RWPE2 (cell line): ENCODE measurements at regions not wholly inside any gene's neighbourhood (a gene's known extent, or its start where the extent isn't known, plus 50 kb on each side); places are given as distances from the start of the nearest gene placed in this dataset.

Experiments
- ATAC-seq: fragments of 200-7000 bp; cut with Tn5 transposase; 3 replicates; pipeline ENCODE4 v1.9.1; 2021; ENCODE audit warnings: low read depth
- DNase-seq: peaks from one replicate; pipeline ENCODE4 v3.0.0-alpha.2; 2020; ENCODE audit warnings: low spot score
- H3K27ac ChIP-seq: fragments of 450-650 bp; 2 replicates; pipeline ENCODE4 v1.5.1; 2017; ENCODE audit warnings: mild to moderate bottlenecking; ENCODE audit not compliant: poor library complexity, severe bottlenecking
- H3K27me3 ChIP-seq: fragments of 250-450 bp; sonication (Bioruptor Pico); 2 replicates; pipeline ENCODE4 v1.5.1; 2021; ENCODE audit warnings: mild to moderate bottlenecking, moderate library complexity; ENCODE audit not compliant: insufficient read depth, poor library complexity, severe bottlenecking
- H3K36me3 ChIP-seq: fragments of 250-450 bp; sonication (Bioruptor Pico); 2 replicates; pipeline ENCODE4 v1.5.1; 2020; ENCODE audit warnings: low read depth, mild to moderate bottlenecking, moderate library complexity
- H3K4me1 ChIP-seq: fragments of 250-450 bp; sonication (Bioruptor Pico); 2 replicates; pipeline ENCODE4 v1.5.1; 2021; ENCODE audit warnings: mild to moderate bottlenecking, moderate library complexity; ENCODE audit not compliant: insufficient read depth, poor library complexity, severe bottlenecking
- H3K4me3 ChIP-seq: fragments of 250-450 bp; sonication (Bioruptor Pico); 2 replicates; pipeline ENCODE4 v1.5.1; 2021; ENCODE audit warnings: mild to moderate bottlenecking, moderate library complexity; ENCODE audit not compliant: severe bottlenecking
- H3K9me3 ChIP-seq: fragments of 250-450 bp; sonication (Bioruptor Pico); 2 replicates; pipeline ENCODE4 v1.5.1; 2021; ENCODE audit warnings: mild to moderate bottlenecking, moderate library complexity; ENCODE audit not compliant: severe bottlenecking
- TF ChIP-seq, protein P1 (sequence below): fragments of 450-650 bp; IDR thresholded peaks from one replicate; pipeline ENCODE4 v1.5.1; 2017; ENCODE audit warnings: mild to moderate bottlenecking, moderate library complexity; ENCODE audit not compliant: poor library complexity, severe bottlenecking

DNA sequence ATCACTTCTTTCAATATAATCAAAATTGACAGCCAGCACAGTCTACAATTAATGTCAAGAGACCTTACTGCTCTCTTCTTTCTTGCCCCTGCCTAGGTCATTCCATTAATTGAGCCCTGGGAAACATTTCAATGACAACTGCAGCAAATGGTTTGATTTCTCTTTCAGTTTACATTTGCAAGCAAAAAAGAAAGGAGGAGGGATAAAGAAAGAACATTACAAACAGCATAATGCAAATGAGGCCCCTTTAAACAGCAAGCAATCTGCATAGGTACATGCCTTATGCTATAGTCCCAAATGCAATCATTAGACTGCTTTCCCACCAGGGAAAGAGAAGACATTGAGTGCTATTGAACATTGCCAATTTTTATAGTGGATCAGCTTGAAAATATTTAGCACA, 655.0 kb upstream of the CDH2 start:
- H3K4me3 ChIP-seq = no peak overlapping the region
- ATAC-seq (no peak), DNase-seq (no peak)
- no peaks in the 10 kb centered on the region for H3K9me3 ChIP-seq
- H3K4me1 ChIP-seq = peaks cover 9% of the 10 kb centered on the region
- H3K27ac ChIP-seq = no peak overlapping the region
- no peaks in the 10 kb centered on the region for H3K36me3 ChIP-seq
- TF ChIP-seq, protein P1, sequence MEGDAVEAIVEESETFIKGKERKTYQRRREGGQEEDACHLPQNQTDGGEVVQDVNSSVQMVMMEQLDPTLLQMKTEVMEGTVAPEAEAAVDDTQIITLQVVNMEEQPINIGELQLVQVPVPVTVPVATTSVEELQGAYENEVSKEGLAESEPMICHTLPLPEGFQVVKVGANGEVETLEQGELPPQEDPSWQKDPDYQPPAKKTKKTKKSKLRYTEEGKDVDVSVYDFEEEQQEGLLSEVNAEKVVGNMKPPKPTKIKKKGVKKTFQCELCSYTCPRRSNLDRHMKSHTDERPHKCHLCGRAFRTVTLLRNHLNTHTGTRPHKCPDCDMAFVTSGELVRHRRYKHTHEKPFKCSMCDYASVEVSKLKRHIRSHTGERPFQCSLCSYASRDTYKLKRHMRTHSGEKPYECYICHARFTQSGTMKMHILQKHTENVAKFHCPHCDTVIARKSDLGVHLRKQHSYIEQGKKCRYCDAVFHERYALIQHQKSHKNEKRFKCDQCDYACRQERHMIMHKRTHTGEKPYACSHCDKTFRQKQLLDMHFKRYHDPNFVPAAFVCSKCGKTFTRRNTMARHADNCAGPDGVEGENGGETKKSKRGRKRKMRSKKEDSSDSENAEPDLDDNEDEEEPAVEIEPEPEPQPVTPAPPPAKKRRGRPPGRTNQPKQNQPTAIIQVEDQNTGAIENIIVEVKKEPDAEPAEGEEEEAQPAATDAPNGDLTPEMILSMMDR = no peak
- no peaks in the 10 kb centered on the region for H3K27me3 ChIP-seq

DNA sequence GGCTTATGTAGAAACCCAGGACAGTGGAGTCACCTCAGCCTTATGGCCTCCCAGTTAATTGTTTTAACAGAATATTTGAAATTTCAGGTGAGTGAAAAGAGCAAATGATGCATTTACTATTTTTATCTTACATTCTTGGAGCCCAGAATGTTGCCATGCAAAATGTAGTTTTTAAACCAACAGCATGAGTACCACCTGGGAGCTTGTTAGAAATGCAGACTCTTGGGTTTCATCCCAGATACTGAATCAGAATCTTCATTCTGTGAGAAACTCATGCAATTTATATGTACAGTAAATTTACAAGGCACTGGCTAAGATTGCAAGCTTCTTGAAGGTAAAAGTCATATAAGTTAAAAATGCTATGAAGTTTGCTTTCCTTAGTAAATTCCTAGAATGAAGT, 654.5 kb upstream of the CDH2 start:
- DNase-seq (no peak), ATAC-seq (no peak)
- H3K9me3 ChIP-seq = no peaks in the 10 kb centered on the region
- TF ChIP-seq, protein P1 = no peak
- no peak overlapping the region for H3K4me3 ChIP-seq
- H3K4me1 ChIP-seq = peaks cover 9% of the 10 kb centered on the region
- H3K27me3 ChIP-seq = no peaks in the 10 kb centered on the region
- H3K27ac ChIP-seq = no peak overlapping the region
- no peaks in the 10 kb centered on the region for H3K36me3 ChIP-seq

GRCh38 chr18:28826107-28826506, 649.2 kb upstream of the CDH2 start:
- TF ChIP-seq, protein P1 = no peak
- H3K36me3 ChIP-seq = no peaks in the 10 kb centered on the region
- no peak for ATAC-seq

DNA sequence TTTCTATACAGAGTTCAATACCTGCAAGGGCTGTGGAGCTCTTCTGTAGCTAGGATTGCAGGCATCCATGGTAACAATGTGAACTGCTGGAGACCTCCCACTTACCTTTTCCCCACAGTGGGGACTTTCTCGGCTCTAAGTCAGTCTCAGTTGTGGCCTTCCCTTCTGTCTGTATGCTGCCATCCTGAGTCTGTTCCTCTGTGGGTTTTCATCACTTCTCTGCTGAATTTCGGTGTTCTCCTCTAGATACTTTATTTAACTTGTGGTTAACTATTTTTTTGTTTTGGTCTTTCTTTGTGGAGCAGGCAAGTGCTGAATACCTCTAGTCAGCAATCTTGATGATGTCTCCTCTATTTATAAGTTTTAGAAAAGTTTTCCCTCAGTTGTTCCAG, 647.2 kb upstream of the CDH2 start:
- H3K36me3 ChIP-seq = no peaks in the 10 kb centered on the region
- TF ChIP-seq, protein P1 = no peak
- no peak overlapping the region for H3K4me3 ChIP-seq
- H3K4me1 ChIP-seq = no peaks in the 10 kb centered on the region
- DNase-seq (no peak), ATAC-seq (no peak)
- no peak overlapping the region for H3K27ac ChIP-seq
- no peaks in the 10 kb centered on the region for H3K27me3 ChIP-seq
- H3K9me3 ChIP-seq = no peaks in the 10 kb centered on the region

More at GRCh38 chr18:28826107-28826506, 649.2 kb upstream of the CDH2 start:
- H3K9me3 ChIP-seq = no peaks in the 10 kb centered on the region
- DNase-seq = no peak
- no peak overlapping the region for H3K4me3 ChIP-seq
- no peak overlapping the region for H3K27ac ChIP-seq
- no peaks in the 10 kb centered on the region for H3K27me3 ChIP-seq
- H3K4me1 ChIP-seq = no peaks in the 10 kb centered on the region

DNA sequence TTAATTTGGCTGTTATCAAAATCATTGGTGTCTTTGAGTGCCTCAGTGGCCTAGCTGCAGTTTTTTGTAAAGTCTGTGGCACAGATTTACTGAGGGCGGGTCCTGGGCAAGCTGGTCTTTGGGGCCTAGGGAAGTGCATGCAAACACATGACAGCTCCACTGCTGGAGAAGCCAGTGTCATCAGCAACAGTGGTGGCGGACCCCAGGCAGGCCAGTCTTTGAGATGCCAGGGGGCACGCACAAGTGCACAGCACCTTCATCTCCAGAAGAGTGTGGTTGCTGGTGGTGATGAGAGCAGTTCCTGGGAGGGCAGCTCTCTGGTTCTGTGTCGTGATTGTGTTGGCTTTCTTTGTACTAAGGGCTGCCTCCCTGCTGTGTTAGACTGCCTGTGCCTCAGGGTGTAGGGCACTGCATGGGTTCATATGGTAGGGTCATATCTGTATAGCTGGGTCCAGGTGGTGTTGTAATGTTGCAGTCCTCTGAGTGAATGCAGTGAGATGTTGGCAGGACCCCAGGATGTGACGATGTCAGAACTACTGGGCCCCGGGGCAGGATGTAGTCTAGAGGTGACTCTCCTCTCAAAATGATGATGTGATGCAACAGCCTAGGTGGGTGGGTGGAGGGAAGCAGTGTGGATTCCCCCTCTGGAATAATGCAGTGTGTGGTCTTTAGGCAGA, 646.7 kb upstream of the CDH2 start:
- no peaks in the 10 kb centered on the region for H3K36me3 ChIP-seq
- no peaks in the 10 kb centered on the region for H3K9me3 ChIP-seq
- H3K27me3 ChIP-seq = no peaks in the 10 kb centered on the region
- peak; percentile 36; the same call in 1 of the 3 replicates for ATAC-seq
- TF ChIP-seq, protein P1 = no peak
- no peak overlapping the region for H3K27ac ChIP-seq
- H3K4me1 ChIP-seq = no peaks in the 10 kb centered on the region
- no peak overlapping the region for H3K4me3 ChIP-seq
- peak; percentile 57 for DNase-seq
